GM12874 (cell line): ENCODE measurements at regions not wholly inside any gene's neighbourhood (a gene's known extent, or its start where the extent isn't known, plus 50 kb on each side); places are given as distances from the start of the nearest gene placed in this dataset.

Experiments
- CTCF ChIP-seq: IDR thresholded peaks from 2 replicates; pipeline ENCODE4 v1.5.1; 2011; ENCODE audit warnings: low read depth, mild to moderate bottlenecking, control low read depth, low read length, moderate library complexity; ENCODE audit not compliant: insufficient read depth

- no peak for TF ChIP-seq CTCF
Measured at GRCh38 chr15:29337156-29337959, 67.7 kb upstream of the NSMCE3 start.

DNA sequence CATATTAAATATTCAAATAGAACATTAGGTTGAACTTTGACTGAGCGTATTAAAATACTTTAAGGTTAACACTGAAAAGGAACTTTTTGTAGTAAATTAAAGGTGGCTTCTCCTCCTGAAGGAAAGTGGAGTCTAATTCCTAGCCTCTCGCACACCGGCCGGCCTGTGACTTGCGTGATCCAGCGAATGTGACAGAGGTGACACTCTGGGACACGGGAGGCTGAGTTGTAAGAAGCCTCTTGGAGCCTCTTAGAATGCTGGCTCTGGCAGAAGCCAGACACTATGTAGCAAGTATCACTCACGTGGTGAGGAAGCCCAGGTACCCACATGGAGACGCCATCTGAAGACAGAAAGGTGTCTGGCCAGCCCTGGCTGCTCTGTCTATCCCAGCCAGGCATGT, 64.9 kb upstream of the NSMCE3 start:
- no peak for TF ChIP-seq CTCF

DNA sequence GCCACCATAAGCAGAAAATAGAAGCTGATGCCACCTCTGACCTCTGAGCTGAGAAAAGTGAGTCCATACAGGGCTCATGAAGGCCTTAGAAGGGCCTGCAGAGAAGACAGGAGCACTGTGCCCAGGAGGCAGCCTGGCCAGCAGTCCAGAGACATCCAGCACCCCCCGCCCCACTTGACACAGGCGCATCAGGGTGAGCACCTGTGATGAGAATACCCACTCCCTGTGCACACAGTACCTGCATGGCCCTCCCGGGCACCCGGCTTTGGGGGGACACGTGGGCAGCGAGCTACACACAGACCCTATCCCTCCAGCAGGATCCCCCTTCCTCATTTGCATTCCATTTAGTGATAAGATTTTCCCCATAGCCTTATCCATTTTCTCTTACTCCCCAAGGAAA, 63.6 kb upstream of the NSMCE3 start:
- no peak for TF ChIP-seq CTCF

- no peak for TF ChIP-seq CTCF
Measured at GRCh38 chr15:29331669-29332068, 62.0 kb upstream of the NSMCE3 start.

GRCh38 chr15:29331071-29331470, 61.4 kb upstream of the NSMCE3 start:
- TF ChIP-seq CTCF: no peak

GRCh38 chr15:29324746-29325145, 55.1 kb upstream of the NSMCE3 start:
- TF ChIP-seq CTCF: no peak

- TF ChIP-seq CTCF: no peak
Measured at GRCh38 chr15:29323557-29323956, 53.9 kb upstream of the NSMCE3 start.
